HepG2 (cell line): ENCODE measurements at regions not wholly inside any gene's neighbourhood (a gene's known extent, or its start where the extent isn't known, plus 50 kb on each side); places are given as distances from the start of the nearest gene placed in this dataset.
"Not testable (repeated sequence)": the region's sequence is repeated elsewhere in the genome, so short reads cannot be mapped to it uniquely, and the experiment has no call there.

Experiments
- ATAC-seq: fragments of 200-7000 bp; cut with Tn5 transposase; 3 replicates; pipeline ENCODE4 v1.9.1; 2020; ENCODE audit warnings: mild to moderate bottlenecking, moderate library complexity
- BruUV-seq: library from RNA; stranded (reverse); fragments of 400-500 nt; replicated peaks from 2 replicates; lab custom pipeline; 2021; lab: Mats Ljungman, UMichigan
- CTCF ChIA-PET: fragments of 300-600 bp; formaldehyde crosslinking; extraction: SDS; loops from one replicate; lab custom pipeline; 2021; ENCODE audit warnings: low total read pairs, inconsistent platforms, low intra/inter-chr PET ratio; lab: Yijun Ruan, JAX
- POLR2A ChIA-PET: fragments of 350-600 bp; sonication (Branson Sonifier 250); formaldehyde crosslinking; loops from one replicate; lab custom pipeline; 2020; ENCODE audit warnings: antibody characterized with exemption, inconsistent platforms; lab: Yijun Ruan, JAX
- DNase-seq: peaks from one replicate; pipeline ENCODE4 v3.0.0-alpha.2; 2015; ENCODE audit warnings: low spot score
- FAIRE-seq: peaks from 3 replicates; lab custom pipeline; 2011; peaks lifted over from hg19 to GRCh38; lab: Jason Lieb, UNC
- H2AFZ ChIP-seq: one replicate; pipeline ENCODE4 v1.6.1; 2011; ENCODE audit warnings: low read length, inconsistent platforms
- H3K27ac ChIP-seq: fragments of 300-600 bp; 3 replicates; pipeline ENCODE4 v1.8.0; 2011; ENCODE audit warnings: mixed run types, mild to moderate bottlenecking, mixed read lengths, low read length, inconsistent platforms; ENCODE audit not compliant: insufficient read depth; ENCODE audit errors: extremely low read length
- H3K27me3 ChIP-seq, 2 experiments: fragments of 200-600 bp in 1 of 2; 2 replicates in 1 of 2; 3 replicates in 1 of 2; pipeline versions ENCODE4 v1.6.0 to v1.8.0; 2011; ENCODE audit warnings: low read length in 2 of 2, mild to moderate bottlenecking in 2 of 2, moderate library complexity in 2 of 2, inconsistent platforms in 1 of 2; ENCODE audit not compliant: insufficient read depth in 2 of 2, control insufficient read depth in 1 of 2
- H3K36me3 ChIP-seq, 2 experiments: fragments of 200-600 bp in 1 of 2; replicated peaks in 1 of 2; 2 replicates in 1 of 2; 3 replicates in 1 of 2; pipeline versions ENCODE4 v1.5.1 to v1.8.0; 2011; ENCODE audit warnings: low read length in 2 of 2, inconsistent platforms in 1 of 2; ENCODE audit not compliant: insufficient read depth in 2 of 2, control insufficient read depth in 1 of 2
- H3K4me1 ChIP-seq: 2 replicates; pipeline ENCODE4 v1.5.1; 2012; ENCODE audit warnings: low read length, inconsistent platforms; ENCODE audit not compliant: insufficient read depth
- H3K4me2 ChIP-seq: 2 replicates; pipeline ENCODE4 v1.6.0; 2011; ENCODE audit warnings: low read depth, low read length, inconsistent platforms
- H3K4me3 ChIP-seq, 3 experiments: fragments of 200-600 bp in 1 of 3; sonication (generic), shearing (Covaris generic) in 1 of 3; replicated peaks in 1 of 3; 2 replicates each; pipeline ENCODE4 v1.5.1; 2011 to 2016; ENCODE audit warnings: low read length in 3 of 3, inconsistent platforms in 2 of 3, low read depth in 2 of 3, mild to moderate bottlenecking in 2 of 3, control low read depth in 1 of 3, mixed read lengths in 1 of 3; ENCODE audit not compliant: insufficient read depth in 1 of 3
- H3K79me2 ChIP-seq: one replicate; pipeline ENCODE4 v1.6.1; 2011; ENCODE audit warnings: low read length, inconsistent platforms; ENCODE audit not compliant: insufficient read depth
- H3K9ac ChIP-seq: 2 replicates; pipeline ENCODE4 v1.6.0; 2011; ENCODE audit warnings: mild to moderate bottlenecking, low read depth, low read length, inconsistent platforms; ENCODE audit not compliant: insufficient read depth
- H3K9me3 ChIP-seq: 2 replicates; pipeline ENCODE4 v1.5.1; 2012; ENCODE audit warnings: mild to moderate bottlenecking, low read length
- H4K20me1 ChIP-seq: 2 replicates; pipeline ENCODE4 v1.6.0; 2011; ENCODE audit warnings: inconsistent platforms, mild to moderate bottlenecking, low read length, moderate library complexity; ENCODE audit not compliant: insufficient read depth
- ELF4 ChIP-seq: sonication (generic); formaldehyde crosslinking; IDR thresholded peaks from 2 replicates; pipeline ENCODE4 v1.5.0; 2020; ENCODE audit warnings: missing genetic modification reagents, mild to moderate bottlenecking, moderate library complexity, borderline replicate concordance
- MAZ ChIP-seq, 2 experiments: sonication (generic) in 1 of 2; formaldehyde crosslinking in 1 of 2; IDR thresholded peaks; 2 replicates each; pipeline versions ENCODE4 v1.5.0 to v1.6.1; 2012 to 2020; ENCODE audit warnings: low read depth in 2 of 2, mild to moderate bottlenecking in 2 of 2, borderline replicate concordance in 1 of 2, improper control_type of control experiment in 1 of 2, low read length in 1 of 2, missing genetic modification reagents in 1 of 2, moderate library complexity in 1 of 2
- SMC3 ChIP-seq: IDR thresholded peaks from 2 replicates; pipeline ENCODE4 v1.6.1; 2011; ENCODE audit warnings: low read length, improper control_type of control experiment
- STAT5B ChIP-seq: sonication (generic); formaldehyde crosslinking; IDR thresholded peaks from 2 replicates; pipeline ENCODE4 v1.4.0; 2020; ENCODE audit warnings: missing genetic modification reagents
- ZBTB37 ChIP-seq: sonication (generic); formaldehyde crosslinking; IDR thresholded peaks from 2 replicates; pipeline ENCODE4 v1.4.0; 2020; ENCODE audit warnings: mild to moderate bottlenecking, missing genetic modification reagents
- ZNF512B ChIP-seq: sonication (generic); formaldehyde crosslinking; IDR thresholded peaks from 2 replicates; pipeline ENCODE4 v1.5.1; 2020; ENCODE audit warnings: missing genetic modification reagents, mild to moderate bottlenecking, borderline replicate concordance
- ZNF557 ChIP-seq: sonication (generic); formaldehyde crosslinking; IDR thresholded peaks from 2 replicates; pipeline ENCODE4 v1.4.0; 2020; ENCODE audit warnings: missing genetic modification reagents
- WGBS: methylation state at CpG from one replicate; pipeline ENCODE4 v1.1.6; 2017; ENCODE audit warnings: low lambda C conversion rate; 5-methylcytosine and 5-hydroxymethylcytosine counted together
- in situ Hi-C: cut with HindIII; loops from 2 replicates; pipeline ENCODE4 v1.10.0; 2017; ENCODE audit warnings: low pct_unique_long_range_greater_than_20kb; ENCODE audit not compliant: extremely low pct_ligation_motif_present
- intact Hi-C: fragments of 100-400 bp; cut with micrococcal nuclease; formaldehyde crosslinking; loops from one replicate; pipeline ENCODE4 v1.10.0; 2022; ENCODE audit not compliant: unreplicated experiment
- TF ChIP-seq, protein P1 (sequence below): sonication (generic); formaldehyde crosslinking; IDR thresholded peaks from 2 replicates; pipeline ENCODE4 v1.5.0; 2020; ENCODE audit warnings: mild to moderate bottlenecking, missing genetic modification reagents

GRCh38 chr1:83052865-83053264 is 946.1 kb downstream of the TTLL7 start (continued):
- no peak for TF ChIP-seq MAZ (IDR thresholded peaks at IDR 0.05; ENCODE audit: borderline replicate concordance, low read depth, low read length)
- no peak for TF ChIP-seq MAZ (CRISPR knock-in tag; IDR thresholded peaks at IDR 0.05; ENCODE audit: low read depth)
- TF ChIP-seq STAT5B (CRISPR knock-in tag), result no peak

- BruUV-seq, H3K9ac ChIP-seq, in situ Hi-C loops, H3K4me1 ChIP-seq, intact Hi-C loops, H3K36me3 ChIP-seq, ATAC-seq, H3K4me3 ChIP-seq, POLR2A ChIA-PET, H3K27me3 ChIP-seq, CTCF ChIA-PET, FAIRE-seq, DNase-seq, H4K20me1 ChIP-seq, H3K27ac ChIP-seq, H2AFZ ChIP-seq, H3K4me2 ChIP-seq, H3K79me2 ChIP-seq: not testable (repeated sequence)
- peaks cover 96% of the 10 kb centered on the region for H3K9me3 ChIP-seq
- WGBS, result 19% methylated on average over 2 of the region's 3 CpGs
Measured at GRCh38 chr1:83051053-83051452, 947.9 kb downstream of the TTLL7 start.

- intact Hi-C loops, result no loop called here
- Histone ChIP-seq H3K79me2 (no peaks in the 10 kb centered on the region), H2AFZ (no peak overlapping the region), H3K27me3 (no peaks in the 10 kb centered on the region), H3K36me3 (no peaks in the 10 kb centered on the region), H3K4me3 (no peak overlapping the region), H3K27ac (no peak overlapping the region), H3K9me3 (peaks cover 82% of the 10 kb centered on the region), H3K4me2 (no peak overlapping the region), H4K20me1 (no peaks in the 10 kb centered on the region), H3K9ac (no peak overlapping the region), H3K4me1 (no peaks in the 10 kb centered on the region)
- in situ Hi-C loops, result no loop called here
- BruUV-seq, result no TSS peak
- ChIA-PET POLR2A (no interaction called here), CTCF (no interaction called here)
- 0% methylated on average over 1 of the region's 1 CpG for WGBS
- FAIRE-seq, result no peak
- DNase-seq, result no peak
- no peak for ATAC-seq
- TF ChIP-seq ZNF512B (CRISPR knock-in tag) (no peak), SMC3 (no peak), ZNF557 (CRISPR knock-in tag) (no peak), ELF4 (CRISPR knock-in tag) (no peak), ZBTB37 (CRISPR knock-in tag) (no peak)
- TF ChIP-seq, protein P1, sequence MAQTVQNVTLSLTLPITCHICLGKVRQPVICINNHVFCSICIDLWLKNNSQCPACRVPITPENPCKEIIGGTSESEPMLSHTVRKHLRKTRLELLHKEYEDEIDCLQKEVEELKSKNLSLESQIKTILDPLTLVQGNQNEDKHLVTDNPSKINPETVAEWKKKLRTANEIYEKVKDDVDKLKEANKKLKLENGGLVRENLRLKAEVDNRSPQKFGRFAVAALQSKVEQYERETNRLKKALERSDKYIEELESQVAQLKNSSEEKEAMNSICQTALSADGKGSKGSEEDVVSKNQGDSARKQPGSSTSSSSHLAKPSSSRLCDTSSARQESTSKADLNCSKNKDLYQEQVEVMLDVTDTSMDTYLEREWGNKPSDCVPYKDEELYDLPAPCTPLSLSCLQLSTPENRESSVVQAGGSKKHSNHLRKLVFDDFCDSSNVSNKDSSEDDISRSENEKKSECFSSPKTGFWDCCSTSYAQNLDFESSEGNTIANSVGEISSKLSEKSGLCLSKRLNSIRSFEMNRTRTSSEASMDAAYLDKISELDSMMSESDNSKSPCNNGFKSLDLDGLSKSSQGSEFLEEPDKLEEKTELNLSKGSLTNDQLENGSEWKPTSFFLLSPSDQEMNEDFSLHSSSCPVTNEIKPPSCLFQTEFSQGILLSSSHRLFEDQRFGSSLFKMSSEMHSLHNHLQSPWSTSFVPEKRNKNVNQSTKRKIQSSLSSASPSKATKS (CRISPR knock-in tag), result no peak
Measured at GRCh38 chr1:83043244-83043643, 955.7 kb downstream of the TTLL7 start.
